T-helper 1 cell treated with Interleukin-12 subunit alpha and Interleukin-12 subunit beta and Interleukin-4 antibody, amounts not matched to agents 30 μg/mL and 1 μg/mL, for 36 hours (primary cell): ENCODE measurements at regions not wholly inside any gene's neighbourhood (a gene's known extent, or its start where the extent isn't known, plus 50 kb on each side); places are given as distances from the start of the nearest gene placed in this dataset.
"Not testable (repeated sequence)": the region's sequence is repeated elsewhere in the genome, so short reads cannot be mapped to it uniquely, and the experiment has no call there.

Experiments used
- H3K27ac Mint-ChIP-seq: one replicate; pipeline ENCODE4 v1.8.0; 2021; ENCODE audit warnings: mild to moderate bottlenecking, mixed read lengths
- H3K27me3 Mint-ChIP-seq: one replicate; pipeline ENCODE4 v1.8.0; 2021; ENCODE audit warnings: low read depth, mixed read lengths
- H3K36me3 Mint-ChIP-seq: one replicate; pipeline ENCODE4 v1.8.0; 2021; ENCODE audit warnings: low read depth, mixed read lengths
- H3K4me1 Mint-ChIP-seq: one replicate; pipeline ENCODE4 v1.8.0; 2021; ENCODE audit warnings: low read depth, mixed read lengths
- H3K4me3 Mint-ChIP-seq: one replicate; pipeline ENCODE4 v1.8.0; 2021; ENCODE audit warnings: mild to moderate bottlenecking, moderate library complexity, mixed read lengths
- H3K9me3 Mint-ChIP-seq: one replicate; pipeline ENCODE4 v1.8.0; 2021; ENCODE audit warnings: mixed read lengths

DNA sequence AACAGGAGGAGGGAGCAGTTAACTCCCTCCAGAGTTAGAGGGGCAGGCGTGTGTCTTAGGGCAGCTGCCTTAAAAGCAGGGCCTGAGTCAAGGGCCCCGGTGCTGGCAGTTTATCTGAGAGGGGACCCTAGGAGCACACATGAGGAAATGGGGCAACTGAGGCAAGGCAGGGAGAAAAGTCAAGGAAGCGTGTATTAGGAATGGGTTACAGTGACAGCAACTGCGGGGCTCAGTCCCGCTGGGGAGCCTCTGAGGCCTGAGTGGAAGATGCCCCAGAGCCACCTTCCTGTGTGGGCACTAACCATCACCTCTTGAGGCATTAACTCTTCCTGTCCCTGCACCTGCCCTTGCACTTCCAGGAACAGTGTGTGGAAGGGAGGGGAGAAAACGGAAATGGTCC lies 276.3 kb downstream of the MATN1 start:
- Mint-ChIP-seq H3K27ac (no peak overlapping the region), H3K4me1 (no peaks in the 10 kb centered on the region), H3K4me3 (no peak overlapping the region)

DNA sequence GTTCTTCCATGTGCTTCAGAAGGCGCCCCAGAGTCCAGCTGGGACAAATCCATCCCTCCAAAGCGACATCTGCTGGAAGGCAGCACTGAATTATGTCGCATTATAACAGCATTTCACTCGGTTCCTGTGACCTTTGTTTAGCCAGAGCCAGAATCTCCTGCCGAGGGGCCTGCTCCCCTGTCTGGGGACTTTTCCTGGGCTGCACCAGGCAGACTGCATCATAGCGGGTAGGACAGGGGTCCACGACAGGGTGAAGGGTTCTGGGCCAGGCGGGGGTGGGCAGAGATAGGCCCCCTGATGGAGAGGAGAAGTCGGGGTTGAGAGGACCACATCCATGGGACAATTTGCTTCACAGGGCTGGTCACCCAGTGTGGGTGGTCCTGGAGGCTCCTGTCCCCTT lies 276.9 kb downstream of the MATN1 start:
- Mint-ChIP-seq H3K36me3 (no peaks in the 10 kb centered on the region), H3K27me3 (no peaks in the 10 kb centered on the region), H3K9me3 (no peaks in the 10 kb centered on the region), H3K4me1 (no peaks in the 10 kb centered on the region), H3K4me3 (no peak overlapping the region), H3K27ac (no peak overlapping the region)

More for the DNA sequence above, 276.3 kb downstream of the MATN1 start:
- H3K27me3 Mint-ChIP-seq, result no peaks in the 10 kb centered on the region
- no peaks in the 10 kb centered on the region for H3K9me3 Mint-ChIP-seq
- H3K36me3 Mint-ChIP-seq, result no peaks in the 10 kb centered on the region

DNA sequence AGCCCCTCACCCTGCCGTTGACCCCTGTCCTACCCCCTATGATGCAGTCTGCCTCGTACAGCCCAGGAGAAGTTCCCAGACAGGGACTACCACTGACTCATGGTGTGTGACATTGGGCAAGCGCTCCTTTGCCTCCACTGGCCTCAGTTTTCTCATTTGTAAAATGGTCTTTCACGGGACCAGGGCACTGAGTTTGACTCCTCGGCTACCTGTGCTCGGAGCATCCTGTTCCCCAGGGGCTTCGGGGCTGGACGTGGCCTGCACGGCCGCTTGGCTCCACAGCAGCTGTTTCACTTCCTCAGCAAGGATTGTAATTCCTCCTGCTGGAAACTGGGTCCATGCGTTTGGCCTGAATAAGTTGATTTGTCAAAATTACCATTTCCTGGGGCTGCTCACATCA lies 277.3 kb downstream of the MATN1 start:
- H3K27me3 Mint-ChIP-seq, result no peaks in the 10 kb centered on the region
- no peaks in the 10 kb centered on the region for H3K4me1 Mint-ChIP-seq
- no peaks in the 10 kb centered on the region for H3K36me3 Mint-ChIP-seq
- H3K9me3 Mint-ChIP-seq, result no peaks in the 10 kb centered on the region
- no peak overlapping the region for H3K4me3 Mint-ChIP-seq
- H3K27ac Mint-ChIP-seq, result no peak overlapping the region

DNA sequence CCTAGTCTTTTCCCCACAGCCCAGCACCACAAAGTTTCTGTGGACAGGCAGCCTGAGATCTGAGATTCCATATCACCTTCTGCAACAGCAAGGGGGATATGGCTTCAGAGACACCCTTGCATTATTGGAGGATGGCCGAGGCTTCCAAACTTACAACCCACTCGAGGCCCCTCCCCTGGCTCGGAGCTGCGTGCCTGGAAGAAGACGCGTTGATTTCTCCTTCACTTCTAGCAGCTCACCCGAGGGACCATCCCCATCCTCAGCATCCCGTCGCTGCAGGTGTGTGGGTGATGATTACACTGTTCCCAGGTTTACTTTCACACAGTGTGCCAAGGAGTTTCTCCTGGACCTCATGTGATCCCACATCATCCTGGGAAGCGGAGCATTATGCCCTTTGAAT lies 277.9 kb downstream of the MATN1 start:
- H3K27me3 Mint-ChIP-seq, result no peaks in the 10 kb centered on the region
- no peaks in the 10 kb centered on the region for H3K4me1 Mint-ChIP-seq
- no peaks in the 10 kb centered on the region for H3K9me3 Mint-ChIP-seq
- H3K27ac Mint-ChIP-seq, result no peak overlapping the region
- no peak overlapping the region for H3K4me3 Mint-ChIP-seq
- no peaks in the 10 kb centered on the region for H3K36me3 Mint-ChIP-seq

DNA sequence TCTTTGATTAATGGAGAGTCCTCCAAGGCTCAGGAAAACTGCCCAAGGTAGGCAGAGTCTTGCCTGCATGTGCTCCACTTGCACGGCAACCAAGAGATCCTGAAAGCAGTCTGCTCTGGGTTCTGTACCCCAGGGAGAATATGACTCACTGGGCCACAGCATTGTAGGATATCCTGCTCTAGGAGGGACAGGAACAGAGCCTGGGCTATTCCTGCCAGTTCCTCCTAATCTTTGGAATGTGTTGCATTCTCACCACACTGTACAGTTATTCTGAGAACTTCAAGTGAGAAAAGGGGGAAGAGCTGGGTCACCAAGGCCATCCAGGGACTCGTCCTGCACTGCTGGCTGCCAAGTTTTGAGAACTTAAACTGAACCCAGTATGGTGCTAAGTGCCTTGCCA lies 278.5 kb downstream of the MATN1 start:
- Mint-ChIP-seq H3K36me3 (no peaks in the 10 kb centered on the region), H3K4me1 (no peaks in the 10 kb centered on the region), H3K27me3 (no peaks in the 10 kb centered on the region), H3K9me3 (no peaks in the 10 kb centered on the region), H3K27ac (no peak overlapping the region), H3K4me3 (no peak overlapping the region)

DNA sequence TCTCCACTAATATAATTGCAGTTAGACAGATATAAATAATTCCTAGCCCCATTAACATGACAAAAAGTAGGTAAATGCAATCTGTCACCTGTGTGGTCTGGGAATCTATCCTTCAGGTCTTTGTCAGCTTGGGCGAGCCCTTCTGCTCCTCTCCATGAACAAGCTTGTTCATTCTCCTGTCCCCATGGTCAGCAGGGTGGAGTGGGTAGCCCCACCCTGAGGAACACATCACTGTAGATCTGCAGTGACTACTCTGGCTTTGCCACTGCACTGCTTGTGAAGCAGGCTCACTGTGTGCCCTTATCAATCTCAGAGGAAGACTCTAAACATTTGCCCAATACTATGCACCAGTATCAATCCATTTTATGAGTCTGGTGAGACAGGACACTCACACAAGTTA lies 279.0 kb downstream of the MATN1 start:
- H3K4me1 Mint-ChIP-seq, result no peaks in the 10 kb centered on the region
- no peak overlapping the region for H3K4me3 Mint-ChIP-seq
- H3K27me3 Mint-ChIP-seq, result no peaks in the 10 kb centered on the region
- no peaks in the 10 kb centered on the region for H3K9me3 Mint-ChIP-seq
- no peaks in the 10 kb centered on the region for H3K36me3 Mint-ChIP-seq
- no peak overlapping the region for H3K27ac Mint-ChIP-seq

DNA sequence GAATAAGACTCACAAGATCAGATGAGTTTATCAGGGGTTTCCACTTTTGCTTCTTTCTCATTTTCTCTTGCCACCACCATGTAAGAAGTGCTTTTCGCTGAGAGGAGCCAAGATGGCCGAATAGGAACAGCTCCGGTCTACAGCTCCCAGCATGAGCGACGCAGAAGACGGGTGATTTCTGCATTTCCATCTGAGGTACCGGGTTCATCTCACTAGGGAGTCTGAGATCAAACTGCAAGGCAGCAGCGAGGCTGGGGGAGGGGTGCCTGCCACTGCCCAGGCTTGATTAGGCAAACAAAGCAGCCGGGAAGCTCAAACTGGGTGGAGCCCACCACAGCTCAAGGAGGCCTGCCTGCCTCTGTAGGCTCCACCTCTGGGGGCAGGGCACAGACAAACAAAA lies 285.1 kb downstream of the MATN1 start:
- H3K27me3 Mint-ChIP-seq, H3K4me1 Mint-ChIP-seq, H3K27ac Mint-ChIP-seq, H3K36me3 Mint-ChIP-seq, H3K4me3 Mint-ChIP-seq: not testable (repeated sequence)
- peaks cover 14% of the 10 kb centered on the region for H3K9me3 Mint-ChIP-seq

DNA sequence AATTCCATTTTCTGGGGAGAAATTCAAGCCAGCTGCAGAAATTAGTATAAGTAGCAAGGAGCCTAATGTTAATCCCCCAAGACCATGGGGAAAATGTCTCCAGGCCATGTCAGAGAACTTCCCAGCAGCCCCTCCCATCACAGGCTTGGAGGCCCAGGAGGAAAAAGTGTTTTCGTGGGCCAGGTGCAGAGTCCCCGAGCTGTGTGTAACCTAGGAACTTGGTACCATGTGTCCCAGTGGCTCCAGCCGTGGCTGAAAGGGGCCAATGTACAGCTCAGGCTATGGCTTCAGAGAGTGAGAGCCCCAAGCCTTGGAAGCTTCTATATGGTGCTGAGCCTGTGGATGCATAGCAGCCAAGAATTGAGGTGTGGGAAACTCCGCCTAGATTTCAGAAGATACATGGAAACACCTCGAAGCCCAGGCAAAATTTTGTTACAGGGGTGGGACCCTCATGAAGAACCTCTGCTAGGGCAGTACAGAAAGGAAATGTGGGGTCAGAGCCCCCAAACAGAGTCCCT lies 286.3 kb downstream of the MATN1 start:
- H3K27me3 Mint-ChIP-seq, result peaks cover 4% of the 10 kb centered on the region
- H3K4me3 Mint-ChIP-seq, result no peak overlapping the region
- H3K9me3 Mint-ChIP-seq, result peaks cover 14% of the 10 kb centered on the region
- no peak overlapping the region for H3K27ac Mint-ChIP-seq
- no peaks in the 10 kb centered on the region for H3K36me3 Mint-ChIP-seq
- H3K4me1 Mint-ChIP-seq, result no peaks in the 10 kb centered on the region

DNA sequence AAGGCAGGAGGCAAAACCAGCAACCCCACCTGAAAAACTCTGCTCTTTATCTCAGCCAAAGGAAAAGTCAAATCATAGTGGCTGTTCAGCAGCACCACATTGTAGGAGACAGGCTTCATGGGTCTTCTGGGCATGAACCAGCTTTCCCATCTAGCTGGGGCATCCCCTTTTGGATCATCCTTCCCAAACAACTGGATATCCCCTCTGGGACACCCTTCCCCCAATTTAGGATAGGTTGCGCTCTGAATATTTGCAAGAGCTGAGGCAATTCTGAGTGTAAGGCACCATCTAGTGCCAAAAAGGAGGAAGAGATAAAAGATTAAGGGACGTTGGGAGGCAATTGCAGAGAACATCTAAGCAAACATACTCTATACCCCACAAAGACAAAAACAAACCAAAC lies 295.8 kb downstream of the MATN1 start:
- Mint-ChIP-seq H3K27ac (no peak overlapping the region), H3K36me3 (no peaks in the 10 kb centered on the region), H3K4me3 (no peak overlapping the region), H3K4me1 (no peaks in the 10 kb centered on the region), H3K9me3 (peaks cover 12% of the 10 kb centered on the region), H3K27me3 (peaks cover 32% of the 10 kb centered on the region)

DNA sequence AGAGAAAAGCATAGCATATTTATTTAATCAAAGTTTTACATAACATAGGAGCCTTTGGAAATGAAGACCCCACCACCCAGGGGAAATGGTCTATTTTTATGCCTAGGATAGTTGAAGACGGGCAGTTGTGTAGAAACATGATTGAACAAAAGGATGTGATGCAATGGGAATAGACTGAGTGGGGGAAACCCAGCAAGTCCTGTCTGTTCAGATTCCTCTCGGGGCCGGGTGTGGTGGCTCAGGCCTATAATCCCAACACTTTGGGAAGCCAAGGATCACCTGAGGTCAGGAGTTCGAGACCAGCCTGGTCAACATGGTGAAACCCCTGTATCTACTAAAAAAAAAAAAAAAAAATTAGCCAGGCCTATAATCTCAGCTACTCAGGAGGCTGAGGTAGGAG lies 298.3 kb downstream of the MATN1 start:
- H3K36me3 Mint-ChIP-seq, result no peaks in the 10 kb centered on the region
- H3K27me3 Mint-ChIP-seq, result peaks cover 13% of the 10 kb centered on the region
- H3K27ac Mint-ChIP-seq, result no peak overlapping the region
- H3K4me1 Mint-ChIP-seq, result no peaks in the 10 kb centered on the region
- H3K9me3 Mint-ChIP-seq, result peaks cover 12% of the 10 kb centered on the region
- H3K4me3 Mint-ChIP-seq, result no peak overlapping the region

DNA sequence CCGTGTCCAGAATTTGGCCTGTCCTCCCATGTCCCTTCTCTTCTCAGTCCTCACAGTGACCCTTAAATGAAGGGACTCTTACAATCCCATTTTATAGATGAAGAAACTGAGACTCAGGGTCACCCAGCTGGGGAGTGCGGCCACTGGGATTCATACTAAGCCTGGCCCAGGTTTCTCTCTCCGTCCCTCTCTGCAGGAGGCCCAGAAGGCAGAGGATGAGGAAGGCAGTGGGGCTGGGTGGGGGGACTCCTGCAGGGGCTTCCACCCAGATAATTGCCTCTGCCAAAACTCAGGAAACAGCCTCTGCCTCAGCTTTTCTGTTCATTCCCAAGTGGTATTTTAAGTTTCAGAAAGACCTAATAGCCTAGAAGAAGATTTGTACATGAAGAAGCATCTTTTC lies 299.8 kb downstream of the MATN1 start:
- no peaks in the 10 kb centered on the region for H3K36me3 Mint-ChIP-seq
- peaks cover 12% of the 10 kb centered on the region for H3K9me3 Mint-ChIP-seq
- no peak overlapping the region for H3K4me3 Mint-ChIP-seq
- H3K27me3 Mint-ChIP-seq, result peaks cover 10% of the 10 kb centered on the region
- H3K4me1 Mint-ChIP-seq, result no peaks in the 10 kb centered on the region
- H3K27ac Mint-ChIP-seq, result no peak overlapping the region

DNA sequence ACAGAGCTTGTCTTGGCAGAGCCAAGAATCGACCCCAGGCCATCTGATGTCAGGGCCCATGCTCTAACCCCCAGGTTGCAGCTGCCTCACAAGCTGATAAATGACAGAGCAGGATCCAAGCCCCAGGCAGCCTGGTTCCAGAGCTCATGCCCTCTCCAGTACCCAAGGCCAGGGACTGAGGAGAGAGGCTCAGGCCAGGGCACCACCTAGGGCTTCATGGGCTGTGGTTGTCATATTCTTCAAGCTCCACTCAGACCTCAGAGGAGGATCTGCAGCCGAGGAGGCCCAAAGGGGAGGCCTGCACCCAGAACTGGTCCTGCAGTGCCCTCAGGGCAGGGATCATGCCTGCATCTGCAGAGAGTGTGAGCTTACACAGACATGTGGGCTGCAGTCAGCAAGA lies 301.1 kb downstream of the MATN1 start:
- Mint-ChIP-seq H3K36me3 (no peaks in the 10 kb centered on the region), H3K4me1 (no peaks in the 10 kb centered on the region), H3K27me3 (no peaks in the 10 kb centered on the region), H3K27ac (no peak overlapping the region), H3K9me3 (no peaks in the 10 kb centered on the region), H3K4me3 (no peak overlapping the region)

DNA sequence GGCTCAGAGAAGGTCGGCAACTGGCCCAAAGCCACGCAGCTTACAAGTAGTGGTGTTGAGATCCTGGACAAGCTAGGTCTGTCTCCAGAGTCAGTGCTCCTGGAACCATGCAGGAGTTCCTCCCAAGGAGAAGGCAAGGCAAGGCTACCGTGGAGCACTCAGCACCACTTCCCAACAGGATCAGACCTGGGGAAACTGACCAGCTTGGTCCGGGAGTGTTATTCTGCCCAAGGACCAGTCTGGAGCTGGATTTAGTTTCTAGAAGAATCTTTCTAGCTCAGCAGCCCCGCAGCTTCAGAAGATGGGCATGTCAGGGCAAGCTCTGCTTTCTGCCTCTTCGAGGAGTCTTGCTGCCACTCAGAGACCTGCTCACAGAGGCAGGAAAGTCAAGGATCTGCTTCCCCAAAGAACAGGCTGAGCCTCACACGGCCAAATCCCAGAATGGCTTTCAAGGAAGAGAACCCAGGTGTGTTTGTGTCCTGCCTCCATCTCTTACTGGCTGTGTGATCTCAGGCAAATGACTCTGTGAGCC lies 302.8 kb downstream of the MATN1 start:
- Mint-ChIP-seq H3K27ac (no peak overlapping the region), H3K36me3 (no peaks in the 10 kb centered on the region), H3K4me3 (no peak overlapping the region), H3K4me1 (no peaks in the 10 kb centered on the region), H3K27me3 (no peaks in the 10 kb centered on the region), H3K9me3 (no peaks in the 10 kb centered on the region)

DNA sequence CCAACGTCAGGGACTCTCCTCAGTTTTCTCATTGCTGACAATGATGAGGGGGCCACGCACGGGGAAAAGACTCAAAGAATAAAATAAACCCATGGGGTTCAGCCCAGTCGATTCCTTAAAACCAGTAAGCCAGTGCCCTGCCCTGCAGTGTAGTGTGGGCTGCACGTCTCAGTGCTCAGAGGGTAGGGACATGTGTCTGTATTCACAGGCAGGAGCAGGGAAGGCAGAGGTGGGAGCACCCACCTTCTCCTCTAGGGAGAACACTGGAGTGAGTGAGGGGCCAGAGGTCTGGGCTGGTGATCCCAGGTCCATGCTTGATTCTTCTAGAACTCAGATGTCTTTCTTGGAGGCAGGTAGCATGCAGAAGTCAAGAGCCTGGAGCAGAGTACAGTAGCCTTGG lies 303.6 kb downstream of the MATN1 start:
- Mint-ChIP-seq H3K36me3 (no peaks in the 10 kb centered on the region), H3K27me3 (no peaks in the 10 kb centered on the region), H3K27ac (no peak overlapping the region), H3K9me3 (no peaks in the 10 kb centered on the region), H3K4me1 (no peaks in the 10 kb centered on the region), H3K4me3 (no peak overlapping the region)

DNA sequence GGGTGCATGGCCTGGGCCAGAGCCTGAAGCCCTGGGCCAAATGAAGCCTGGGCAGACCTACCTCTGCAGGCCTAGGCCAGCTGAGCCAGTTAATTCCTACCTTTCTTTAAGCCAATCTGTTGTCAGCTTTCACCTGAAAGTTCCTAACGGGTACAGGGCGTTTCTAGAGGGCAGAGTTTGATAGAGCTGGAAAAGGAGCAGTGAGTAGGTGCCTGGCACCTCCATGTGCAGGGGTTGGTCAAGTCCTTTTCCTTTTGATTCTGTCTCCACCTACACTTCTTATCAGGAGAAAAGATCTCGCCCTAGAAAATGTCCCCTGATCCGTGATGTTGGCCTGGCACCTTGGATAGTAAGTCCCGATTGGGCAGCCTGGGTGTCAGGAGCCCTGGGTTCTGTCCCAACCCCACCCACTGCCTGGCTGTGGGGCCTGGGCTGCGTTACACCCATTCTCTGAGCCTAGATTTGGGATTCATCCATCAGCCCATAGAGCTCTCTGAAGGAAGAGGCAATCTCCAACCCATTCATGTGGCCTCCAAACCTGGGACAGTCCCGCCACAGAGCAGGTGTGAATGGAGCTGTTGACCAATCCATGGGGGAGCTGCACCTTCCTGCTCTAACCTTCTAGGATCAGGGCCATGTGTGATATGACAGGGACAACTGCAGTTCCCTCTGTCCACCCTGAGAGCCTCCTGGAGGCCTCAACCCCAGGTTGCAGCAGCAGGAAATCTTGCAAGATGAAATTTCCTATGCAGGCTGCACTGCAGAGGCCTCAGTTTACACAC lies 304.3 kb downstream of the MATN1 start:
- H3K4me1 Mint-ChIP-seq, result no peaks in the 10 kb centered on the region
- H3K36me3 Mint-ChIP-seq, result no peaks in the 10 kb centered on the region
- no peaks in the 10 kb centered on the region for H3K9me3 Mint-ChIP-seq
- H3K4me3 Mint-ChIP-seq, result no peak overlapping the region
- H3K27ac Mint-ChIP-seq, result no peak overlapping the region
- no peaks in the 10 kb centered on the region for H3K27me3 Mint-ChIP-seq
